ENCODE measurements at regions not wholly inside any gene's neighbourhood (a gene's known extent, or its start where the extent isn't known, plus 50 kb on each side); places are given as distances from the start of the nearest gene placed in this dataset.

- in situ Hi-C loops (cut with MboI; ENCODE audit: low sequenced_read_pairs): no loop called here
Observed at GRCh38 chr6:103707596-103708325, 1152.0 kb downstream of the HACE1 start.

GRCh38 chr6:103699769-103700168, 1160.0 kb downstream of the HACE1 start:
- in situ Hi-C loops (cut with MboI; ENCODE audit: low sequenced_read_pairs): no loop called here

GRCh38 chr6:103687430-103687829, 1172.3 kb downstream of the HACE1 start:
- in situ Hi-C loops (cut with MboI; ENCODE audit: low sequenced_read_pairs): no loop called here

DNA sequence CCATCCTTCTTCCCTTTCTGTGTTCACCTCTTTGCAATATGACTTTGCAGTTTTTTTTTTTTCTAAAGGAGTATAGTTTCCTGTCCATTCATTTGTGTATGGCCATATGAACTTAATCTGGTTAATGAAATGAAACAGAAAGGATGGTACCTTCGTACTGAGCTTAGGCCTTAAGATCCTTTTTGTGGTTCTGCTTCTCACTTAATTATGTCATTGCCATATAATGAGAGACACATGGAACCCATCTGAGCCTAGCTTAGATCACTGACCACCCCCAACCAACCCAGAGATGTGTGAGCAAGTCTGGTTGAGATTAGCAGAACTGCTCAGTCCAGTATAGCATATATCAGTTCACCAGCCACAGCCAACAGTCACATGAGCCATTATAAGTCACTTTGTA, 1179.6 kb downstream of the HACE1 start:
- in situ Hi-C loops (cut with MboI; ENCODE audit: low sequenced_read_pairs): no loop called here

DNA sequence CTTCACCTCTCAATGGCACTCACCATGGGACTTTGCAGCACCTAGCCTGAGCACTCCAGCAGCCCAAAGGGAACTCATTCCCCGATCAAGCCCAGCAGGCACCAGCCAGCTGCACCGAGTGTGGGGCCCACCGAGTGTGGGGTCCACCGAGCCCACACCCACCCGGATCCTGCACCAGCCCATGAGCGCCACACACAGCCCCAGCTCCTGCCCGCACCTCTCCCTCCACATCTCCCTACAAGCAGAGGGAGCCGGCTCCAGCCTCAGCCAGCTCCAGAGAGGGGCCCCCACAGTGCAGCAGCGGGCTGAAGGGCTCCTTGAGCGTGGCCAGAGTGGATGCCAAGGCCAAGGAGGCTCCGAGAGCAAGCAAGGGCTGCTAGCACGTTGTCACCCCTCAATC, 1182.4 kb downstream of the HACE1 start:
- in situ Hi-C loops (cut with MboI; ENCODE audit: low sequenced_read_pairs): no loop called here

DNA sequence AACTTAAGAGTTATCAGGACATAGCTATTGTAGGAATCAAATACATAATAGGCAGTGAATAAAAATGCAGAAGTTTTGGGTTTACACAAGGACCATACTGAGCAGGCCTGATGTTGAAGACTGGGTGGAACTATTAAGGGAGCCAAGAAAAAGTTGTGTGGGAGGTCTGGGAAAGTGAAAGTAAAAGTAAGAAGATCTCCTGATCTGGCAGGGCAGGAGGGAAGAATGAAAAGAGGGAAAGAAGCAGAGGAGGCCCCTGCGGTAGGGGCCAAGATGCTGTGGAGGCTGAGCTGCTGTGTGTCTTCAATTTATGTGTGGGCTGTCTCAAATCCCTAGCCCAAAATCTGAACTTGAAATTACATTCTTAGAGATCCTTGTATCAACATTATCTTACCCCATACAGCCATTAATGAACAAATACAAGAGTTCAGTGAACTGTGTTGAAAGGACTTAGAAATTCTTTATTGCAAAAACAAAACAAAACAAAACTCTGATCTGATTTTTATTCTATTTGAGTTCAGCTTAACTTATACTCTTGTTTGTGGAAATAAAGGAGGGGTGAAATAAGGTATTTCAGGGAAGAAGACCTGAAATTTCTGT, 1183.8 kb downstream of the HACE1 start:
- in situ Hi-C loops (cut with MboI; ENCODE audit: low sequenced_read_pairs): no loop called here

- in situ Hi-C loops (cut with MboI; ENCODE audit: low sequenced_read_pairs): no loop called here
Observed at GRCh38 chr6:103674790-103675189, 1184.9 kb downstream of the HACE1 start.

DNA sequence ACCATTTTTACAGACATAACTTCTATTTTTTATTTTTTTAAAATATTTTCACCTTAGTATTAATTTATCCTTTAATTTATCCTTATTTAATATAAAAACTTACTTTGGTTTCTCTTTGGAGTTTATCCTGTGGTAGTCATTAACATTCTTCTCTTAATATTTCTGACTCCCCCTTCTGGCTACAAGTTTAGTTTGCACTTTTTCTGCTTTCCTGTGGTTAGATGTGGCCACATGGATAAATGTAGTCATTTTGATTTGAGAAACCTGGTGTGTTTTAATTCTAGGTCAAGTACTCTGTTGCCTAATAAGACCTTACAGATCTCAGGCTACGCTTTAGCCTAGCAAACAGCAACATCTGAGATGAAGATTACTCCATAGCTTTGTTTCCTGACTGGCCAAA, 1187.5 kb downstream of the HACE1 start:
- in situ Hi-C loops (cut with MboI; ENCODE audit: low sequenced_read_pairs): no loop called here

DNA sequence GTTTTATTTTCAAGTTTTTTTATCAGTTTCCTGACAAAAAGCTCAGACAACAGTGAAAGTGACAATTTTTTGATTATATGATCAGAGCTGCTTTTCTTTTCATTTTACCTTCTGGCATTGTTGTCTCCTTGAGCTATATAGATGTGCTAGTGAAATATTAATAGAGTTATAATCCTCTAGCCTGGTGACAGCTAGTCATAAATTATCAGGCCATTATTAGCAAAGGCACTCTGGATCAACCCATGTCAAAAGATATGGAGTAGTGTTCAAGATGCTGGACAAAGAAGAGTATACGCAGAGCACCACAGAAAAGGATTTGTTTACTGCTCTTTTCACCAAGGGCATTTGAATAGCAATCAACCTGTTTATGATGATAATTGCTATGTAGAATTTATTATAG, 1230.1 kb downstream of the HACE1 start:
- in situ Hi-C loops (cut with MboI; ENCODE audit: low sequenced_read_pairs): no loop called here

- in situ Hi-C loops (cut with MboI; ENCODE audit: low sequenced_read_pairs): no loop called here
Observed at GRCh38 chr6:103617642-103618041, 1242.1 kb downstream of the HACE1 start.

- in situ Hi-C loops (cut with MboI; ENCODE audit: low sequenced_read_pairs): no loop called here
Observed at GRCh38 chr6:103587722-103588121, 1272.0 kb downstream of the HACE1 start.

DNA sequence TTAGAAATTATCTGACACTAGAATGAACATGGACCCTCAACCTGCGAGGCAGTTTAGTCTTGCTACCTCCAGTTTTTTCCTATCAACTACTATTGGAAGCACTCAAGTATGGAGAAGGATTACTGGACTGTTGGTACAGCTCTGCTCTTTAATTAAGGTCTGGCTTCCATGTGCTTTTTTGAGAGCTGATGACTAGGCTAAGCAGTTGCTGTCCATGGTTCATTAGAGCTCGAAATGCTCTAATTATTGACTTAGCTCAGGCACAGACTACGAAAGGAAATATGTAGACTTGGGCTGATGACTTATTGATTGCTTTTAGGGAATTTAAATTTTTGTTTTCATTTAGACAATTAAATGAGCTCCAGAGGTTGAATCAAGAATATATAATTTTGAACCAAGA, 1281.6 kb downstream of the HACE1 start:
- in situ Hi-C loops (cut with MboI; ENCODE audit: low sequenced_read_pairs): no loop called here

DNA sequence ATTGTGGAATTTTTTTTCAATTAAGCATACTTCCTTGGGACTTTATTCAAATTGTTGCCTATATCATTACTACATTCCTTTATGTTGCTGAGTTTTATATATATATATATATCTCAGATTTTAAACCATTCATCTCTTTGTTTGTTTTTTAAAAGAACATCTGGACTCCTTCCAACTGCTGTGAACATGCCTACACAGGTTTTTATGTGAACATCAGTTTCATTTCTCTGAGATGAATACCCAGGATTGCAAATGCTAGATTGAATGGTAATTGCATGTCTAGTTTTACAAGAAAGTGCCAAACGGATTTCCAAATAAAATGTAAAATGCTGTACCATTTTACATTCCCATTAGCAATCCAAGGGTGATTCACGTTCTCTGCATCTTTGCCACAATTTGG, 1289.3 kb downstream of the HACE1 start:
- in situ Hi-C loops (cut with MboI; ENCODE audit: low sequenced_read_pairs): no loop called here

DNA sequence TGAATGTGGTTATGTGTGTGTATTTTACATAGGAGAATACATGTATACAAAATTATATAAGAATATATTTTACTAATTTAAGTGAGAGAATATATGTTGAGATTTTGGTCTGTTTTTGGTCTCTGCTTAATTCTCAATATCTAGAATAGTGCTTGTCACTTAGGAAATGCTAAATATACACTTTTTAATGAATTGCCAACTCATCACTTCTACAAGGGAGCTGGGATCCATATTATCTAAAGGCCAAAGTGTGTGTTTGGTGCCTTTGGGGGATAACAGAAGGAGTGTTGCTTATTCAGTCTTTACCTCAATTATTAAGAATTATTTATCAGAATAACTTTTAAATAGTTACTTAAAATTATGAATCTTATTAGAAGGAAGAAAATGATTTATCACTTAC, 1304.8 kb downstream of the HACE1 start:
- in situ Hi-C loops (cut with MboI; ENCODE audit: low sequenced_read_pairs): no loop called here

DNA sequence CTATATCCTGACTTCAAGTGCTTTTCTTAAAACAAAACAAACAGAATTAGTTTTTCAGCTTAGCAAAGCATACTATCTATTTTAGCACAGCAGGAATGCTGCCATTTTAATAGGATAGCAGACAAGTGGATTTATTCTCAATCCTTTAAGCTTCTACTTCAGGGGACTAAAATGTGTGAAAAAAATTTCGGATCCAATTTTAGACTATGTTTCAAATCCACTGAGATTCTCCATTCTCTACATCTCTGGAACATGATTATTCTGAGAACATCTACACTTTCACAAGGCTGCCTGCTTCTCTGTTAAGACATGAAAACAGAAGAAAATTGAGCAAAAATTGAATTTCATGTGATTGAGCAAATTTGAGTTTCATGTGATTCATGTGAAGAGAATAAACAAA, 1321.3 kb downstream of the HACE1 start:
- in situ Hi-C loops (cut with MboI; ENCODE audit: low sequenced_read_pairs): no loop called here

DNA sequence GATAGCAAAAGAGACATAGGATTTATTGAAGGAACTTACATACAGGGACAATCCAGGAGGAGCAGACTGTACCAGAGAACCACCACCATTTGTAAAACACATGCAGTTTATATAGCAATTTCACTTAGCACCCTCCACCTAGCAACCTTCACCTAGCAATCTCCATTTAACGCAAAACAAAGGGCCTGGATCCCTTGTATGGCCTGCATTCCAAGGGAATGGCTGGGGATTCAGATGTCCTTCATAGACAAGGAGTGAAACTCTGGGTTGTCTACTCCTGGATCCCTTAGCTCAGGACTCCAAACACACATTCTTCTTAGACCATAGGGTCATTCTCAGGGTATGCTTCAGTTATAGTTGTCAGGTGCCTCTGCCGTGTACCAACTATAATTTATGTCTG, 1324.9 kb downstream of the HACE1 start:
- in situ Hi-C loops (cut with MboI; ENCODE audit: low sequenced_read_pairs): no loop called here

DNA sequence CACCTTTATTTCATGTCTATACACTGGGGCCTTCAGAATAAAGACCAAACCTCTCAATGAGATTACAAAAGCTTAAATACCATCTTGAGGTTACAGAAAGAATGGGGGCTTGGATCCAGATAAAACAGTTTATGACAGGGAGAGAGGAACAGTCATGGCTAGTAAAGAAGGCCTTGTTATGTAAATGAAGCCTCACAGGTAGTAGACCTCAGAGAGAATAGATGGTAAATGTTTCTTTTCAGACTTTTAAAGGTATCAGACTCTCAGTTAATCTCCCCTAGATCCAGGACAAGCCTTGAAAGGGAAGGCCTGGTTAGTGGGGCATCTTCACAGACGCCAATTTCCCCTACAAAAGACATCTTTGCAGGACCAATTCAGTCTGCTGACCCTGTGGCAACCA, 1325.6 kb downstream of the HACE1 start:
- in situ Hi-C loops (cut with MboI; ENCODE audit: low sequenced_read_pairs): no loop called here

- in situ Hi-C loops (cut with MboI; ENCODE audit: low sequenced_read_pairs): no loop called here
Observed at GRCh38 chr6:103522045-103522444, 1337.7 kb downstream of the HACE1 start.

DNA sequence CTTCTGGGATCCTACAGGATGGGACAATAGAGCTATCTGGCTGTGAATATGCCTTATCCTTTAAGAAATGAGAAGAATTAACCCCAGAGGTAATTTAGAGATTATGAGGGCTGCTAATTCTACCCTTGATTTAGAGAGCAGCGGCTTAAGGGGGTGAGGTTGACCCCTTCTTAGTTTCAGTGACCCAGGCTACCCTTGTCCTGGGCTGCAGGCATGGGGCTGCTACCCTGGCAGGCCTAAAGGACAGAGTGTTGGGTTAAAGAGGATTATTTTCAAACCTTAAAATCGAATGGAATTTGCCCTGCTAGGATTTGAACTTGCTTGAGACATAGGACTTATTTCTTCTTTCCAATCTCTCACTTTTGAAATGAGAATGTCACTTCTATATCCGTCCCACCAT, 1343.4 kb downstream of the HACE1 start:
- in situ Hi-C loops (cut with MboI; ENCODE audit: low sequenced_read_pairs): no loop called here

DNA sequence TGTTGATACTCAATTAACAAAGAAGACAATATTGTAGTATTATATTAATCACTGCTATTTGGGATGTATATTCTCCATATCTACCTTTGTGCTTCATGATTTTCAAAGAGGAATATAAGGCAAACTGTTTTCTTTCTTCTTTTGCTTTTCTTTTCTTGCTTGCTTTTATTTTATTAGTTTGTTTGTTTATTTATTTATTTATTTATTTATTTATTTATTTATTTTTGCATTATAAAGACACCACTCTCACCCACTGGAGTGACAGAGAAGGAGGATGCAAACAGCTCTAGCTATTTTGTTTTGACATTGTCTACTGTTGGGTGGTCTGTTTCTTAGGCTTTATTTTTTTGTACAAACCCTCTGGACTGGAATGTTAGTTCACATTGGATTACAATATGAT, 1352.7 kb downstream of the HACE1 start:
- in situ Hi-C loops (cut with MboI; ENCODE audit: low sequenced_read_pairs): no loop called here

DNA sequence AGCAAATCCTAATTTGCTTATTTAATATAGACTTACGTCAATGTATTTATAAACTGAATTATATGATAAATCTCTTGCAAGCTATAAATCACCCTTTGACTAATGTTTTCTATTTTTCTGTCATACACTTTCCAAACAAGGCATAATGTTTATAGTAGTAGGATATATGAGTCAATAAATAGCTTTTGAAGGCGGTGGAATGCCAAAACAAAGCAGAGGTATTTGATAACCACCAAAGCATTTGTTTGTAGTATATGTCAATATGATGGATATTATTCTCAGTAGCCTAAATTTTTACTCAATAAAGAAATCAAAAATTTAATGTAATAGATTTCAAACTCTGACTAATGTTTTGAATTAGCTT, 1354.6 kb downstream of the HACE1 start:
- in situ Hi-C loops (cut with MboI; ENCODE audit: low sequenced_read_pairs): no loop called here

DNA sequence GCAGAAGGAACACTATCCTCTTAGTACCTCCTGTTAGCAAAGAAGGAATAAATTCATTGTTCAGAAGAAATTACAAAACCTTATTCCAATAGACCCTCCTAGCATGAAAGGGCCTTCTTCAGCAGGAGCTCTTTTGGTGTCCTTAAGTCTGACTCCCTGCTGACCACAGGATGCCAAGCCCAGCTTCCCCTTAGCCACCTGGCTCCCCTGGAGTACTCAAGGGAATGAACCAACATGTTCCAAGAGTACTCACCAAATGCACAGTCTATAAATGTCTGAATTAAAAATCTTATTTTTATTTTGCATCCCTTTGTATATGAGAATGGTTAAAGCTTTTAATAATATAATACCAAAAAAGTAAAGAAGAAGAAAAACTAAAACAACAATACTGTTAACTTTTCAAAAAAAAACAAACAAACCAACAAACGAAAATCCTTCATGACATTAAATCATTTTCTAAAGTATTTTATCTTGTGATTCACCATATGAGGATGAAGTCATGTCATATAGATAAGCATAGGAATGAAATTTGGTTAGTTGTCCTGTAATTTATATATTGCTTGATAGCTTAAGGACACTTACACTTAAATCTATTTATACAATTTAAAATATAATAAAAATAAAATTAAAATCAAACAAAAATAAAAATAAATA, 1355.1 kb downstream of the HACE1 start:
- in situ Hi-C loops (cut with MboI; ENCODE audit: low sequenced_read_pairs): no loop called here
